Tibial nerve (tissue), 4 donors: ENCODE measurements at regions not wholly inside any gene's neighbourhood (a gene's known extent, or its start where the extent isn't known, plus 50 kb on each side); places are given as distances from the start of the nearest gene placed in this dataset.

ENCODE experiments used
- DNase-seq, 2 donors: peaks; one replicate each; pipeline ENCODE4 v3.0.0-alpha.2; 2019; ENCODE audit warnings: low spot score in 2 of 2
- H3K27ac ChIP-seq, 4 donors: fragments of 200-600 bp; sonication (generic) in 3 of 4; one replicate each; pipeline ENCODE4 v1.5.1; 2017 to 2019; ENCODE audit warnings: mild to moderate bottlenecking in 1 of 4
- H3K27me3 ChIP-seq, 2 donors: fragments of 200-600 bp; sonication (generic) in 1 of 2; one replicate each; pipeline versions ENCODE4 v1.5.1 to v1.6.0; 2017 to 2019
- H3K36me3 ChIP-seq, 3 donors: fragments of 200-600 bp; sonication (generic); one replicate each; pipeline ENCODE4 v1.5.1; 2018 to 2019
- H3K4me1 ChIP-seq, 4 donors: fragments of 200-600 bp; sonication (generic) in 3 of 4; one replicate each; pipeline ENCODE4 v1.5.1; 2017 to 2019
- H3K4me3 ChIP-seq, 4 donors: fragments of 200-600 bp; sonication (generic) in 3 of 4; one replicate each; pipeline ENCODE4 v1.5.1; 2017 to 2019; ENCODE audit warnings: mild to moderate bottlenecking in 1 of 4, moderate library complexity in 1 of 4
- H3K9me3 ChIP-seq, 4 donors: fragments of 200-600 bp; sonication (generic) in 3 of 4; one replicate each; pipeline ENCODE4 v1.5.1; 2017 to 2019
- EP300 ChIP-seq, 2 donors: sonication (generic); formaldehyde crosslinking; IDR thresholded peaks; one replicate each; pipeline ENCODE4 v1.6.1; 2017; ENCODE audit warnings: antibody characterized with exemption in 2 of 2, mild to moderate bottlenecking in 1 of 2
- POLR2A ChIP-seq, 2 donors: fragments of 450-650 bp; IDR thresholded peaks; one replicate each; pipeline ENCODE4 v1.6.1; 2017; ENCODE audit warnings: antibody characterized with exemption in 2 of 2, mild to moderate bottlenecking in 2 of 2, moderate library complexity in 2 of 2
- WGBS, 2 donors: methylation state at CpG; one replicate each; pipeline ENCODE4 v1.1.5; 2018; 5-methylcytosine and 5-hydroxymethylcytosine counted together
- TF ChIP-seq, protein P1 (sequence below), 5 experiments: fragments of 200-600 bp in 3 of 5; fragments of 450-650 bp in 2 of 5; sonication (generic) in 3 of 5; IDR thresholded peaks; one replicate each; pipeline ENCODE4 v1.5.1; 2016 to 2019; ENCODE audit warnings: antibody characterized with exemption in 5 of 5, mild to moderate bottlenecking in 3 of 5, moderate library complexity in 2 of 5

DNA sequence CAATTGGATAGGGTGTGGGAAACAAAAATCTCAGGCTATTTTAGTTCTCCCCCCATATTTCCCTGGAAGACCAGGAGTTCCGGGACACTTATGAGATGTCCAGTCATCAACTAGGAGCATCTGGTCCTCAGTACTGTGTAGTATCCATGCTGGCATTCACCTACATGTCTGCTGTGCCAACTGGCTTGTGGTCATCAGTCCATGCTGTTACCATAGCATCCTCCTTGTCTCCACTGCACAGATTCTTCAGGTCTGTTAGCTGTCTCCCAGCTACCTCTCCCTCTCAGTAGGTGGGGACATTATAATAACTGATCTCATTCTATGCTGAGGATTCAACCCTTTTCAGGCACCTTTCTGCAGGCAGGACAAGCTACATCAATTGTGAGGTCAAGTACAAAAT, 302.9 kb downstream of the BARHL2 start:
- TF ChIP-seq EP300 (IDR thresholded peaks at IDR 0.05): no peak
- no peak for TF ChIP-seq POLR2A (IDR thresholded peaks at IDR 0.05)
- TF ChIP-seq, protein P1, sequence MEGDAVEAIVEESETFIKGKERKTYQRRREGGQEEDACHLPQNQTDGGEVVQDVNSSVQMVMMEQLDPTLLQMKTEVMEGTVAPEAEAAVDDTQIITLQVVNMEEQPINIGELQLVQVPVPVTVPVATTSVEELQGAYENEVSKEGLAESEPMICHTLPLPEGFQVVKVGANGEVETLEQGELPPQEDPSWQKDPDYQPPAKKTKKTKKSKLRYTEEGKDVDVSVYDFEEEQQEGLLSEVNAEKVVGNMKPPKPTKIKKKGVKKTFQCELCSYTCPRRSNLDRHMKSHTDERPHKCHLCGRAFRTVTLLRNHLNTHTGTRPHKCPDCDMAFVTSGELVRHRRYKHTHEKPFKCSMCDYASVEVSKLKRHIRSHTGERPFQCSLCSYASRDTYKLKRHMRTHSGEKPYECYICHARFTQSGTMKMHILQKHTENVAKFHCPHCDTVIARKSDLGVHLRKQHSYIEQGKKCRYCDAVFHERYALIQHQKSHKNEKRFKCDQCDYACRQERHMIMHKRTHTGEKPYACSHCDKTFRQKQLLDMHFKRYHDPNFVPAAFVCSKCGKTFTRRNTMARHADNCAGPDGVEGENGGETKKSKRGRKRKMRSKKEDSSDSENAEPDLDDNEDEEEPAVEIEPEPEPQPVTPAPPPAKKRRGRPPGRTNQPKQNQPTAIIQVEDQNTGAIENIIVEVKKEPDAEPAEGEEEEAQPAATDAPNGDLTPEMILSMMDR (IDR thresholded peaks at IDR 0.05): no peak
- 81 to 93% methylated on average over 1 of the region's 1 CpG for WGBS, 2 donors
- H3K27me3 ChIP-seq: no peaks in the 10 kb centered on the region
- no peaks in the 10 kb centered on the region for H3K4me1 ChIP-seq
- DNase-seq: no peak
- no peak overlapping the region for H3K27ac ChIP-seq
- no peak overlapping the region for H3K4me3 ChIP-seq
- H3K36me3 ChIP-seq: no peaks in the 10 kb centered on the region
- peaks cover 0 to 12% (median 2%) of the 10 kb centered on the region in 4 donors for H3K9me3 ChIP-seq

DNA sequence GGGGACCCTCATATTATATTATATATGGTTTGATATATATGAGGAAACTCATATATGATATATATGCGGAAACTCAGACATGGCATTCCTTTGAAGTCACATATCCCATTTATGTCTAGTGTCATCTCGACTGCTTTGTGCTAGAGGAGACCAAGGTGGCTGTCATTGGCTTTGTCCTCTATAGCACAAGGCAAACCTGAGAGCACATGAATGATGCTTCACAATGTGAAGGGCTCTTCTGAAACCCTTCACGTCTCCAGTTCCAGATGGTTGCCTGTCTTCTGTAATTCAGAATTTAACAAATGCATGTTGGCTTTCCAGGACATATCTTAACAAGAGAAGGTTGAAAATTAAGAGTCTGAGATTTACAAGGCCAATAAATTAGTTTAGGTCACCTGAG, 303.6 kb downstream of the BARHL2 start:
- no peaks in the 10 kb centered on the region for H3K27me3 ChIP-seq
- no peak for TF ChIP-seq EP300 (IDR thresholded peaks at IDR 0.05)
- TF ChIP-seq, protein P1 (IDR thresholded peaks at IDR 0.05): no peak
- TF ChIP-seq POLR2A (IDR thresholded peaks at IDR 0.05): no peak

DNA sequence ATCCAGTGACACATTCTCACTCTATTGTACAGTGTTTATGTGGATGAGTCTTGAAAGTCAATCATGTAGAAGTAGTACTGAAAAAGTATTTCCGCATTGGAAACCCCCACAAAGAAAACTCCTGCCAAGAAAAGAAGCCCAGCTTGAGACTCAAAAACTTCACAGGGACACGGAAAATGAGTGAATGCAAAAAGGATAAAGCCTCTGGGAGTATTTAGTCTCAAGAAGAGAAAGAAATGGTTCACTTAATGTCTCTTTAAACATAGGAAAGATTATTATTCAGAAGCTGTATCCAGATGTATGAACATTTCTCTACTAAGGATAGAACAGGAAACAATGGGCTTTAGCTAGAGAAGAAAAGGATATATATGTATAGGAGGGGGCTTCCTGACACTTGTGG, 304.5 kb downstream of the BARHL2 start:
- DNase-seq: no peak
- no peaks in the 10 kb centered on the region for H3K27me3 ChIP-seq
- whole genome bisulfite sequencing, 2 donors: 63 to 65% methylated on average over 2 of the region's 2 CpGs
- H3K4me1 ChIP-seq: no peaks in the 10 kb centered on the region
- H3K9me3 ChIP-seq: peaks cover 0 to 12% (median 2%) of the 10 kb centered on the region in 4 donors
- no peak overlapping the region for H3K27ac ChIP-seq
- H3K4me3 ChIP-seq: no peak overlapping the region
- H3K36me3 ChIP-seq: no peaks in the 10 kb centered on the region
- TF ChIP-seq, protein P1 (IDR thresholded peaks at IDR 0.05): no peak
- no peak for TF ChIP-seq POLR2A (IDR thresholded peaks at IDR 0.05)
- TF ChIP-seq EP300 (IDR thresholded peaks at IDR 0.05): no peak

More for the DNA sequence above, 303.6 kb downstream of the BARHL2 start:
- Histone ChIP-seq H3K27ac (no peak overlapping the region), H3K36me3 (no peaks in the 10 kb centered on the region), H3K4me1 (no peaks in the 10 kb centered on the region), H3K9me3 (peaks cover 0 to 12% (median 2%) of the 10 kb centered on the region in 4 donors), H3K4me3 (no peak overlapping the region)
- WGBS, 2 donors: 95 to 98% methylated on average over 3 of the region's 3 CpGs
- no peak for DNase-seq

DNA sequence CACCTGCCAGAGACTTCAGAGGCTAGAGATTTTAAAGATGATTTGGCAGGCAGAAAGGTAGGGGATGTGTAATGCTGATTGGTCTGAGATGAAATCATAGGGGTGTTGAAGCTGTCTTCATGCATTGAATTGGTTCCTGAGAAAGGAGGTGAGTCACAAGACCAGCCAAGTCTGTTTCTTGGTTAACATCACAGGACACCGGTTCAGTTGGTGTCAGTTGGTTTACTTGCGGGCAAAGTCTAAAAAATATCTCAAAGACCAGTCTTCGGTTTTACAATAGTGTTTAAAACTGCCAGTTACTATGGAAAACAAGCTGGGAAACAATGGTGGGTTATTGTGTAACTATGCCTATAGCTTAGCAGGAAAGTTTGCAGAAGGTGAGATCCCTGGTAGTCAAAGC, 305.9 kb downstream of the BARHL2 start:
- Histone ChIP-seq H3K4me3 (no peak overlapping the region), H3K27me3 (no peaks in the 10 kb centered on the region), H3K36me3 (no peaks in the 10 kb centered on the region), H3K9me3 (peaks cover 0 to 10% (median 2%) of the 10 kb centered on the region in 4 donors), H3K27ac (no peak overlapping the region), H3K4me1 (no peaks in the 10 kb centered on the region)
- 78 to 79% methylated on average over 3 of the region's 3 CpGs for WGBS, 2 donors
- TF ChIP-seq, protein P1 (IDR thresholded peaks at IDR 0.05): no peak
- no peak for TF ChIP-seq EP300 (IDR thresholded peaks at IDR 0.05)
- no peak for TF ChIP-seq POLR2A (IDR thresholded peaks at IDR 0.05)
- DNase-seq: no peak

DNA sequence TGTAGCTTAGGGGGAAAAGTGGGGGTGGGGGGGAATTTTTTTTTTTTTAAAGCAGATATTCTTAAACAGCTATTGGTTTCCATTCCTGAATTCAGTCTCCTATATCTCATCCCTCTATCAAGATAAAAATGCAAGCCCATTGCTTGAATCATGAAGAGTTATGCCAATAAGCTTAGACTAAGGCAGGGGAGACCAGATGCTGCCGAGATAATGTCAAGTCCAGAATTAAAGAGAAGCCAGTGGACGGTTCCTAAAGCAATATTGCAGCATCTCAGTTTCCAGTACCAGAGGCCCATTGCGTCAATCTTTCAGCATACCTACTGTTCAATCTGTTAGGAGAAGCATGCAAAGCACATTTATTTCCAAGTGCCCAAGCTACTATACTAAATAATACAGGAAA, 309.4 kb downstream of the BARHL2 start:
- no peaks in the 10 kb centered on the region for H3K27me3 ChIP-seq
- H3K36me3 ChIP-seq: no peaks in the 10 kb centered on the region
- TF ChIP-seq, protein P1 (IDR thresholded peaks at IDR 0.05): no peak
- TF ChIP-seq POLR2A (IDR thresholded peaks at IDR 0.05) (no peak), EP300 (IDR thresholded peaks at IDR 0.05) (no peak)
- no peak for DNase-seq
- no peak overlapping the region for H3K4me3 ChIP-seq
- WGBS, 2 donors: 90 to 95% methylated on average over 3 of the region's 3 CpGs
- H3K9me3 ChIP-seq: no peaks in the 10 kb centered on the region
- H3K4me1 ChIP-seq: no peaks in the 10 kb centered on the region
- no peak overlapping the region for H3K27ac ChIP-seq
